K562 (cell line): ENCODE measurements at regions not wholly inside any gene's neighbourhood (a gene's known extent, or its start where the extent isn't known, plus 50 kb on each side); places are given as distances from the start of the nearest gene placed in this dataset.

Experiments used
- ATAC-seq: fragments of 200-7000 bp; cut with Tn5 transposase; 3 replicates; pipeline ENCODE4 v1.9.1; 2020; ENCODE audit warnings: moderate library complexity
- BruUV-seq: library from RNA; stranded (reverse); fragments of 400-500 nt; replicated peaks from 2 replicates; lab custom pipeline; 2021; lab: Mats Ljungman, UMichigan
- CTCF ChIA-PET: fragments of 300-600 bp; formaldehyde crosslinking; extraction: SDS; loops from one replicate; lab custom pipeline; 2021; ENCODE audit warnings: low intra/inter-chr PET ratio; lab: Yijun Ruan, JAX
- POLR2A ChIA-PET: fragments of 300-600, 350-650 bp; sonication (Branson Sonifier 250); formaldehyde crosslinking; extraction: SDS; loops from one replicate; lab custom pipeline; 2021; ENCODE audit warnings: antibody characterized with exemption, inconsistent platforms; lab: Yijun Ruan, JAX
- DNase-seq, 4 experiments: peaks; one replicate each; pipeline versions ENCODE4 v3.0.0 to v3.0.0-alpha.2; 2011 to 2018; ENCODE audit warnings: low spot score in 3 of 4, mixed read lengths in 3 of 4; ENCODE audit errors: extremely low read depth in 1 of 4
- FAIRE-seq: peaks from 2 replicates; lab custom pipeline; 2011; peaks lifted over from hg19 to GRCh38; lab: Jason Lieb, UNC
- H2AFZ ChIP-seq: 2 replicates; pipeline ENCODE4 v1.6.0; 2011; ENCODE audit warnings: low read depth, low read length, control low read depth, inconsistent platforms
- H3K27ac ChIP-seq: fragments of 200-600 bp; 3 replicates; pipeline ENCODE4 v1.8.0; 2011; ENCODE audit warnings: low read depth, mild to moderate bottlenecking, control low read depth, inconsistent platforms, low read length, moderate library complexity, mixed read lengths; ENCODE audit errors: extremely low read depth
- H3K27me3 ChIP-seq, 2 experiments: fragments of 300-600 bp in 1 of 2; 2 replicates in 1 of 2; 3 replicates in 1 of 2; pipeline versions ENCODE4 v1.6.0 to v1.8.0; 2011; ENCODE audit warnings: inconsistent platforms in 2 of 2, low read length in 2 of 2, mild to moderate bottlenecking in 1 of 2, mixed read lengths in 1 of 2, moderate library complexity in 1 of 2; ENCODE audit not compliant: control insufficient read depth in 2 of 2, insufficient read depth in 2 of 2
- H3K36me3 ChIP-seq: fragments of 300-600 bp; 3 replicates; pipeline ENCODE4 v1.8.0; 2011; ENCODE audit warnings: mild to moderate bottlenecking, low read length, inconsistent platforms; ENCODE audit not compliant: control insufficient read depth, insufficient read depth
- H3K4me1 ChIP-seq, 2 experiments: fragments of 200-600 bp in 1 of 2; replicated peaks in 1 of 2; 2 replicates in 1 of 2; 3 replicates in 1 of 2; pipeline versions ENCODE4 v1.5.1 to v1.8.0; 2011; ENCODE audit warnings: inconsistent platforms in 2 of 2, low read length in 2 of 2, mild to moderate bottlenecking in 1 of 2, mixed read lengths in 1 of 2, moderate library complexity in 1 of 2; ENCODE audit not compliant: control insufficient read depth in 2 of 2, insufficient read depth in 2 of 2
- H3K4me2 ChIP-seq: 2 replicates; pipeline ENCODE4 v1.6.1; 2011; ENCODE audit warnings: low read length, control low read depth, inconsistent platforms, mixed read lengths; ENCODE audit not compliant: insufficient read depth
- H3K4me3 ChIP-seq: fragments of 200-600 bp; sonication (generic), shearing (Covaris generic); 2 replicates; pipeline ENCODE4 v1.5.1; 2016; ENCODE audit warnings: control low read depth, inconsistent platforms
- H3K79me2 ChIP-seq: fragments of 200-600 bp; 3 replicates; pipeline ENCODE4 v1.8.0; 2011; ENCODE audit warnings: low read length, inconsistent platforms; ENCODE audit not compliant: control insufficient read depth, insufficient read depth
- H3K9ac ChIP-seq, 2 experiments: 2 replicates each; pipeline versions ENCODE4 v1.6.0 to v1.6.1; 2011; ENCODE audit warnings: low read depth in 2 of 2, low read length in 2 of 2, control low read depth in 1 of 2, inconsistent platforms in 1 of 2, mild to moderate bottlenecking in 1 of 2, mixed read lengths in 1 of 2; ENCODE audit not compliant: insufficient read depth in 1 of 2
- H3K9me1 ChIP-seq: one replicate; pipeline ENCODE4 v1.6.0; 2011; ENCODE audit warnings: inconsistent platforms, mild to moderate bottlenecking, low read length, moderate library complexity; ENCODE audit not compliant: control insufficient read depth, insufficient read depth
- H3K9me3 ChIP-seq: replicated peaks from 2 replicates; pipeline ENCODE4 v1.5.1; 2011; ENCODE audit warnings: low read depth, low read length, inconsistent platforms; ENCODE audit not compliant: control insufficient read depth, insufficient read depth
- H4K20me1 ChIP-seq: replicated peaks from 2 replicates; pipeline ENCODE4 v1.6.1; 2011; ENCODE audit warnings: low read length, inconsistent platforms, mixed read lengths; ENCODE audit not compliant: control insufficient read depth, insufficient read depth
- FOXJ3 ChIP-seq: sonication (generic); formaldehyde crosslinking; IDR thresholded peaks from 2 replicates; pipeline ENCODE4 v1.4.0; 2020; ENCODE audit warnings: mild to moderate bottlenecking, missing genetic modification reagents
- HMG20A ChIP-seq: fragments of 450-650 bp; formaldehyde crosslinking; conservative IDR thresholded peaks from 2 replicates; pipeline ENCODE4 v1.4.0; 2020; ENCODE audit warnings: mild to moderate bottlenecking, mixed read lengths
- HNRNPUL1 ChIP-seq: fragments of 200-400 bp; formaldehyde crosslinking; IDR thresholded peaks from 2 replicates; pipeline ENCODE4 v1.6.1; 2017; ENCODE audit warnings: low read length
- KAT2B ChIP-seq: IDR thresholded peaks from one replicate; pipeline ENCODE4 v1.6.1; 2012; ENCODE audit warnings: low read depth, mild to moderate bottlenecking, control low read depth, inconsistent platforms, low read length, moderate library complexity
- ZBTB5 ChIP-seq: fragments of 450-650 bp; IDR thresholded peaks from 2 replicates; pipeline ENCODE4 v1.6.1; 2017; ENCODE audit warnings: antibody characterized with exemption
- ZNF121 ChIP-seq: sonication (generic); formaldehyde crosslinking; conservative IDR thresholded peaks from 2 replicates; pipeline ENCODE4 v1.8.0; 2022; ENCODE audit warnings: missing genetic modification reagents
- ZNF79 ChIP-seq: fragments of 250-450 bp; sonication (Bioruptor Pico); IDR thresholded peaks from 2 replicates; pipeline ENCODE4 v1.4.0; 2020; ENCODE audit warnings: low read depth, mild to moderate bottlenecking, moderate library complexity
- WGBS: fragments of 100-300 bp; shearing (Covaris generic); methylation state at CpG from one replicate; pipeline ENCODE4 v1.1.6; 2016; ENCODE audit warnings: low coverage, mixed read lengths; ENCODE audit not compliant: insufficient coverage; ENCODE audit errors: missing lambda C conversion rate; 5-methylcytosine and 5-hydroxymethylcytosine counted together
- in situ Hi-C: fragments of 300-500 bp; cut with MboI; formaldehyde crosslinking; loops from 4 replicates; pipeline ENCODE4 v1.15.0; 2018; ENCODE audit warnings: inconsistent platforms, mixed read lengths
- intact Hi-C: fragments of 100-400 bp; cut with micrococcal nuclease; formaldehyde crosslinking; loops from 2 replicates; pipeline ENCODE4 v1.14.2; 2022
- TF ChIP-seq, protein P1 (sequence below): sonication (generic); formaldehyde crosslinking; IDR thresholded peaks from 2 replicates; pipeline ENCODE4 v1.8.0; 2022; ENCODE audit warnings: mild to moderate bottlenecking, missing genetic modification reagents

DNA sequence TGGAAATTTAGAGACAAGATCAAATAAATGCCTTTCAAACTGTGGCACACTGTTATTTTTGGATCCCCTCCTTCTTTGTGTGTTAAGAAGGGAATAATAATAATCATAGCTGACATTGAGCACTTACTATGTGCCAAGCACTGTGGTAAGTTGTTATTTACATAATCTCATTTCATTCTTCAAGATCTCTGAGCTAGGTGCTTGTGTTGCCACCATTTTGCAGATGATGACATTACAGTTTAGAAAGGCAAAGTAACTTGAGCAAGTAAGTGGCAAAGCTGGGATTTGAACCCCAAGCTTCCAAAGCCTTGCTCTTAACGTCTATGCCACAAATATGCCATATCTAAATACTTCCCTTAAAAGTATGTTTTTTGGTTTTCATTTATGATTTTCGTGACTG lies 121.8 kb upstream of the TMEM161B start:
- Histone ChIP-seq H3K9me1 (no peaks in the 10 kb centered on the region), H4K20me1 (no peaks in the 10 kb centered on the region), H3K9ac (no peak overlapping the region), H3K4me3 (no peak overlapping the region)
- intact Hi-C loops: no loop called here
- POLR2A ChIA-PET: interaction anchor here (0.8 kb wide), 1 partner anchor 176 kb away, joined by 4 read pairs; no protein-coding TSS in a partner anchor
- CTCF ChIA-PET: no interaction called here
- WGBS: 11% methylated on average over 2 of the region's 2 CpGs
- no peak for ATAC-seq
- no peak for DNase-seq
- TF ChIP-seq ZNF121: no peak
- no peak for TF ChIP-seq HNRNPUL1
- TF ChIP-seq ZNF79: no peak
- TF ChIP-seq FOXJ3 (CRISPR knock-in tag): no peak
- TF ChIP-seq, protein P1, sequence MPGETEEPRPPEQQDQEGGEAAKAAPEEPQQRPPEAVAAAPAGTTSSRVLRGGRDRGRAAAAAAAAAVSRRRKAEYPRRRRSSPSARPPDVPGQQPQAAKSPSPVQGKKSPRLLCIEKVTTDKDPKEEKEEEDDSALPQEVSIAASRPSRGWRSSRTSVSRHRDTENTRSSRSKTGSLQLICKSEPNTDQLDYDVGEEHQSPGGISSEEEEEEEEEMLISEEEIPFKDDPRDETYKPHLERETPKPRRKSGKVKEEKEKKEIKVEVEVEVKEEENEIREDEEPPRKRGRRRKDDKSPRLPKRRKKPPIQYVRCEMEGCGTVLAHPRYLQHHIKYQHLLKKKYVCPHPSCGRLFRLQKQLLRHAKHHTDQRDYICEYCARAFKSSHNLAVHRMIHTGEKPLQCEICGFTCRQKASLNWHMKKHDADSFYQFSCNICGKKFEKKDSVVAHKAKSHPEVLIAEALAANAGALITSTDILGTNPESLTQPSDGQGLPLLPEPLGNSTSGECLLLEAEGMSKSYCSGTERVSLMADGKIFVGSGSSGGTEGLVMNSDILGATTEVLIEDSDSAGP: no peak
- no peak for TF ChIP-seq ZBTB5
- no peak for TF ChIP-seq KAT2B
- no peak for TF ChIP-seq HMG20A
- TF ChIP-seq, all 486 proteins: peak for 0
- Histone ChIP-seq H3K4me2 (no peak overlapping the region), H3K4me1 (no peaks in the 10 kb centered on the region; a peak in 1 of 5 replicates), H3K79me2 (no peaks in the 10 kb centered on the region), H3K9me3 (no peaks in the 10 kb centered on the region), H3K27me3 (no peaks in the 10 kb centered on the region), H3K36me3 (no peaks in the 10 kb centered on the region), H3K27ac (no peak overlapping the region), H2AFZ (peak overlapping the region; percentile 58)
- in situ Hi-C loops: no loop called here
- FAIRE-seq: no peak
- no TSS peak for BruUV-seq
